Gastroesophageal sphincter (tissue), 4 donors: ENCODE measurements at regions not wholly inside any gene's neighbourhood (a gene's known extent, or its start where the extent isn't known, plus 50 kb on each side); places are given as distances from the start of the nearest gene placed in this dataset.

Source experiments
- ATAC-seq: fragments of 150-250 bp; one replicate; pipeline ENCODE4 v1.9.1; 2016; ENCODE audit warnings: mild to moderate bottlenecking, moderate library complexity
- H3K27ac ChIP-seq, 4 donors: fragments of 200-600 bp; sonication (generic) in 3 of 4; 1 replicate in 3 of 4; 2 replicates in 1 of 4; pipeline ENCODE4 v1.5.1; 2016 to 2019
- H3K27me3 ChIP-seq: fragments of 200-600 bp; sonication (generic); one replicate; pipeline ENCODE4 v1.5.1; 2019
- H3K36me3 ChIP-seq, 2 donors: fragments of 200-600 bp; sonication (generic); one replicate each; pipeline ENCODE4 v1.5.1; 2019; ENCODE audit warnings: control low read depth in 1 of 2
- H3K4me1 ChIP-seq, 3 donors: fragments of 200-600 bp; sonication (generic); 1 replicate in 2 of 3; 2 replicates in 1 of 3; pipeline ENCODE4 v1.5.1; 2016 to 2019; ENCODE audit warnings: control low read depth in 2 of 3
- H3K4me3 ChIP-seq, 2 donors: fragments of 200-600 bp; sonication (generic); one replicate each; pipeline ENCODE4 v1.5.1; 2019; ENCODE audit warnings: mild to moderate bottlenecking in 1 of 2, moderate library complexity in 1 of 2
- H3K9me3 ChIP-seq, 3 donors: fragments of 200-600 bp; sonication (generic); one replicate each; pipeline ENCODE4 v1.5.1; 2017 to 2019; ENCODE audit warnings: control low read depth in 2 of 3
- CTCF ChIP-seq, 4 experiments: fragments of 200-600 bp in 2 of 4; fragments of 450-650 bp in 2 of 4; sonication (generic) in 1 of 4; IDR thresholded peaks; one replicate each; pipeline ENCODE4 v1.5.1; 2017 to 2019; ENCODE audit warnings: antibody characterized with exemption in 4 of 4, mild to moderate bottlenecking in 2 of 4, moderate library complexity in 2 of 4
- EP300 ChIP-seq: sonication (generic); formaldehyde crosslinking; IDR thresholded peaks from one replicate; pipeline ENCODE4 v1.6.1; 2017; ENCODE audit warnings: antibody characterized with exemption, mild to moderate bottlenecking
- POLR2A ChIP-seq, 2 donors: fragments of 450-650 bp; IDR thresholded peaks; one replicate each; pipeline ENCODE4 v1.6.1; 2017; ENCODE audit warnings: antibody characterized with exemption in 2 of 2, mild to moderate bottlenecking in 2 of 2, moderate library complexity in 1 of 2
- POLR2AphosphoS5 ChIP-seq: sonication (generic); formaldehyde crosslinking; IDR thresholded peaks from one replicate; pipeline ENCODE4 v1.6.1; 2017; ENCODE audit warnings: antibody characterized with exemption
- WGBS, 2 donors: methylation state at CpG; one replicate each; pipeline ENCODE4 v1.1.5; 2018; ENCODE audit warnings: low coverage in 1 of 2; 5-methylcytosine and 5-hydroxymethylcytosine counted together

GRCh38 chr3:182436547-182436946 is 356.8 kb upstream of the ATP11B start:
- Histone ChIP-seq H3K27me3 (no peaks in the 10 kb centered on the region), H3K9me3 (no peaks in the 10 kb centered on the region), H3K4me3 (no peak overlapping the region), H3K4me1 (no peaks in the 10 kb centered on the region), H3K27ac (no peak overlapping the region), H3K36me3 (no peaks in the 10 kb centered on the region)
- 75 to 80% methylated on average over 6 of the region's 6 CpGs for WGBS, 2 donors
- no peak for ATAC-seq
- TF ChIP-seq EP300 = no peak
- TF ChIP-seq POLR2AphosphoS5 = no peak
- TF ChIP-seq CTCF (IDR thresholded peaks at IDR 0.05) = no peak

- H3K36me3 ChIP-seq = no peaks in the 10 kb centered on the region
- 65 to 100% methylated on average over 1 of the region's 1 CpG for WGBS, 2 donors
- no peak overlapping the region for H3K4me3 ChIP-seq
- H3K27me3 ChIP-seq = no peaks in the 10 kb centered on the region
- no peaks in the 10 kb centered on the region for H3K9me3 ChIP-seq
- TF ChIP-seq EP300 = no peak
- TF ChIP-seq CTCF (IDR thresholded peaks at IDR 0.05) = no peak
- no peak for TF ChIP-seq POLR2AphosphoS5
- TF ChIP-seq POLR2A (IDR thresholded peaks at IDR 0.05) = no peak
- ATAC-seq = no peak
- H3K27ac ChIP-seq = no peak overlapping the region
- no peaks in the 10 kb centered on the region for H3K4me1 ChIP-seq
Observed at GRCh38 chr3:182438398-182438797, 354.9 kb upstream of the ATP11B start.

GRCh38 chr3:182440101-182440500 is 353.2 kb upstream of the ATP11B start:
- no peaks in the 10 kb centered on the region for H3K36me3 ChIP-seq
- H3K27ac ChIP-seq = no peak overlapping the region
- ATAC-seq = no peak
- no peak overlapping the region for H3K4me3 ChIP-seq
- no peaks in the 10 kb centered on the region for H3K4me1 ChIP-seq
- H3K9me3 ChIP-seq = no peaks in the 10 kb centered on the region
- TF ChIP-seq POLR2A (IDR thresholded peaks at IDR 0.05) (no peak), POLR2AphosphoS5 (no peak), EP300 (no peak), CTCF (IDR thresholded peaks at IDR 0.05) (no peak)
- H3K27me3 ChIP-seq = no peaks in the 10 kb centered on the region

GRCh38 chr3:182445576-182445975 is 347.7 kb upstream of the ATP11B start:
- Histone ChIP-seq H3K4me3 (no peak overlapping the region), H3K9me3 (no peaks in the 10 kb centered on the region), H3K27ac (no peak overlapping the region), H3K4me1 (no peaks in the 10 kb centered on the region), H3K27me3 (no peaks in the 10 kb centered on the region), H3K36me3 (no peaks in the 10 kb centered on the region)
- no peak for TF ChIP-seq EP300
- TF ChIP-seq CTCF (IDR thresholded peaks at IDR 0.05) = no peak
- TF ChIP-seq POLR2AphosphoS5 = no peak
- TF ChIP-seq POLR2A (IDR thresholded peaks at IDR 0.05) = no peak
- 50 to 89% methylated on average over 1 to 4 of the region's 5 CpGs for WGBS, 2 donors
- ATAC-seq = no peak

- H3K4me1 ChIP-seq = no peaks in the 10 kb centered on the region
- H3K27me3 ChIP-seq = no peaks in the 10 kb centered on the region
- TF ChIP-seq POLR2AphosphoS5 (no peak), POLR2A (IDR thresholded peaks at IDR 0.05) (no peak), CTCF (IDR thresholded peaks at IDR 0.05) (no peak), EP300 (no peak)
- no peak overlapping the region for H3K4me3 ChIP-seq
- no peaks in the 10 kb centered on the region for H3K36me3 ChIP-seq
- ATAC-seq = no peak
- peaks cover 0 to 5% (median 0%) of the 10 kb centered on the region in 3 donors for H3K9me3 ChIP-seq
- H3K27ac ChIP-seq = no peak overlapping the region
- 77 to 80% methylated on average over 3 to 6 of the region's 6 CpGs for WGBS, 2 donors
Observed at GRCh38 chr3:182450942-182451787, 342.1 kb upstream of the ATP11B start.
